ENCODE measurements at regions not wholly inside any gene's neighbourhood (a gene's known extent, or its start where the extent isn't known, plus 50 kb on each side); places are given as distances from the start of the nearest gene placed in this dataset.

DNA sequence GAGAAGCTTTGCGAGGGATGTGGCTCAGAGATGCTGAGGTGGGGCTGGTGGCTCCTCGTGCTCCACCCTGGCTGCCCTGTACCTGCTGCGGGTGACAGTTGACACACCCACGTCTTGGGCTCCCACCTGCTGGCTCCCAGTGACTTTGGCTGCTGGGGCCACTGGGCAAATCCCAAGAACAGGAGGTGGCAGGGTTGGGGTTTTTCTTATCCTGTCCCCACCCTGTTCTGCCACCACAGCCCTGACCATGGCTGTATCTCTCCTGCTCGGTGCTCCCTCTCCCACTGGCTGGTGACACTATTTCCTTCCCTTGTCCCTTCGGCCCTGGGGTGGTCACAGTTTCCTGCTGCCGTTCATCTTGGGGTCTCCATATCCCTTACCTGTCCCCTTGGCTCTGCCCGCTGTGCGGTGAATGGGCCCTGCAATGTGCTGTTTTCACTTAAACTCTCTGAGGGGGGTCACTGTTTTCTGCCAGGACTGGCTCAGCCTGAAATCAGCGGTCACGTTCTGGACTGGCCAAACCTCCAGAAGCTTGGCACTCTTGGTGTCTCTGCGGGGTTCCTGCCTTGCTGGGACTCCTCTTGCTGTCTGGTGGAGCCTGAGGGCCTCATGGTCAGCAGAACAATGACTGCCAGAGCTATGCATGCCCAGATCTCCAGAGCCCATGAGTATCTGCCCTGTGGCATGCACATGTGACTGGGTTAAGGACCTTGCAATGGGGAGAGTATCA lies 144.2 kb downstream of the IRF8 start:
- H3K9me3 ChIP-seq = no peaks in the 10 kb centered on the region
- TF ChIP-seq, protein P1, sequence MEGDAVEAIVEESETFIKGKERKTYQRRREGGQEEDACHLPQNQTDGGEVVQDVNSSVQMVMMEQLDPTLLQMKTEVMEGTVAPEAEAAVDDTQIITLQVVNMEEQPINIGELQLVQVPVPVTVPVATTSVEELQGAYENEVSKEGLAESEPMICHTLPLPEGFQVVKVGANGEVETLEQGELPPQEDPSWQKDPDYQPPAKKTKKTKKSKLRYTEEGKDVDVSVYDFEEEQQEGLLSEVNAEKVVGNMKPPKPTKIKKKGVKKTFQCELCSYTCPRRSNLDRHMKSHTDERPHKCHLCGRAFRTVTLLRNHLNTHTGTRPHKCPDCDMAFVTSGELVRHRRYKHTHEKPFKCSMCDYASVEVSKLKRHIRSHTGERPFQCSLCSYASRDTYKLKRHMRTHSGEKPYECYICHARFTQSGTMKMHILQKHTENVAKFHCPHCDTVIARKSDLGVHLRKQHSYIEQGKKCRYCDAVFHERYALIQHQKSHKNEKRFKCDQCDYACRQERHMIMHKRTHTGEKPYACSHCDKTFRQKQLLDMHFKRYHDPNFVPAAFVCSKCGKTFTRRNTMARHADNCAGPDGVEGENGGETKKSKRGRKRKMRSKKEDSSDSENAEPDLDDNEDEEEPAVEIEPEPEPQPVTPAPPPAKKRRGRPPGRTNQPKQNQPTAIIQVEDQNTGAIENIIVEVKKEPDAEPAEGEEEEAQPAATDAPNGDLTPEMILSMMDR (IDR thresholded peaks at IDR 0.05) = no peak
- no peak for DNase-seq
- 78 to 80% methylated on average over 12 of the region's 12 CpGs for WGBS, 2 donors
- ATAC-seq = no peak
- H3K27ac ChIP-seq = no peak overlapping the region
- H3K36me3 ChIP-seq = no peaks in the 10 kb centered on the region
- H3K27me3 ChIP-seq = peaks cover 0 to 73% (median 58%) of the 10 kb centered on the region in 7 donors
- H3K4me3 ChIP-seq = no peak overlapping the region
- H3K4me1 ChIP-seq = no peaks in the 10 kb centered on the region
- intact Hi-C loops (cut with DNase I) = no loop called here

DNA sequence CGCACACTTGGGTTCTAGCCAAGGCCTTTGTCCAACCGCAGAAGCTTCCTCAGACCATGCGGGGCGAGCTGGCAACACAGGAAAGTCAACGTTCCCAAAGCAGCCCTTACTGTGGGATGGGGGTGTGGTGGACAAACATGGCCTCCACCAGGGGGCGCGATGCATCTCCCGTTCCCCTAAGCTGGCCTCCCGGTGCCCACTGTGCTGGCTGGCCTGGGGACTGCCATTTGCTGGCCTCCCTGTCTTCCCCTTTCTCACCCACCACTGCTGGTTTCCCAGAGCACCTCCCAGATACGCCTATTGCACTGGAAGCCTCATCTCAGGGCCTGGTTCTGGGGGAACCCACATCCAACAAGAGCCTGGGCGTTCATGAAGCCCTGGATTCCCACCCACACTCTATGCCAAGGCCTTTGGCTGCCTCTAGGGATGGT lies 145.3 kb downstream of the IRF8 start:
- DNase-seq (peak in 1 of 2 donors; percentile 46), ATAC-seq (peak in 2 of 8 donors; percentile 31 to 49)
- 31 to 33% methylated on average over 11 of the region's 11 CpGs for WGBS, 2 donors
- TF ChIP-seq, protein P1 (IDR thresholded peaks at IDR 0.05) = peak in 7 of 9 donors; percentile 26 to 55 (median 47)
- intact Hi-C loops (cut with DNase I) = no loop called here
- Histone ChIP-seq H3K27ac (no peak overlapping the region), H3K9me3 (no peaks in the 10 kb centered on the region), H3K27me3 (peaks cover 0 to 76% (median 69%) of the 10 kb centered on the region in 7 donors), H3K36me3 (no peaks in the 10 kb centered on the region), H3K4me1 (no peaks in the 10 kb centered on the region), H3K4me3 (no peak overlapping the region)

DNA sequence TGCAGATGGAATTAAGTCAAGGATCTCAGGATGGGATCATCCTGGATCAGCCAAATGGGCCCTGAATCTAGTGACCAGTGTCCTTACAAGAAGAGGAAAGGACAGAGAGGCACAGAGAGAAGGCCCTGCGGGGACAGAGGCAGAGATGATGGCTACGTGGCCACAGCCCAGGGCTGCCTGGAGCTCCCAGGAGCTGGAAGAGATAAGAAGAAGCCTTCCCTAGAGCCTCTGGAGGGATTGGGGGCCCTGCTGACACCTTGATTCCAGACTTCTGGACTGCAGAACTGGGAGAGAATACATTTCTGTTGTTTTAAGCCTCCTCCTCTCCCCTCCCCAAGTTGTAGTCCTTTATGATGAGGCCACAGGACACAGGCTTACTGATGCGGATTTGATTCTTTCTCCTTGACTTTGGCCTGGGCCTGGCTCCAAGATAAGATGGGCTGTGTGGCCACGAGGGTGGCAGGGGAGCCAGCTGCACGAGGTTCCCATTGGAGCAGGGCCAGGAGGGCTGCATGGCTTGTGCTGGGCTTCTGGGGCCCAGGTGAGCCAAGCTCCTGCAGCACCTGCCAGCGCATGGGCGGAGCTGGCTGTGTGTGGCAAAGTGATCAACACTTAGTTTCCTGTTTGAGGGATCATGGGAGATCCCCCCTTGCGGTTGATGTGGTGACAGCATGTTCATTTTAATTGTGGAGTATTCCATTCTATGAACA lies 146.1 kb downstream of the IRF8 start:
- no peak for DNase-seq

DNA sequence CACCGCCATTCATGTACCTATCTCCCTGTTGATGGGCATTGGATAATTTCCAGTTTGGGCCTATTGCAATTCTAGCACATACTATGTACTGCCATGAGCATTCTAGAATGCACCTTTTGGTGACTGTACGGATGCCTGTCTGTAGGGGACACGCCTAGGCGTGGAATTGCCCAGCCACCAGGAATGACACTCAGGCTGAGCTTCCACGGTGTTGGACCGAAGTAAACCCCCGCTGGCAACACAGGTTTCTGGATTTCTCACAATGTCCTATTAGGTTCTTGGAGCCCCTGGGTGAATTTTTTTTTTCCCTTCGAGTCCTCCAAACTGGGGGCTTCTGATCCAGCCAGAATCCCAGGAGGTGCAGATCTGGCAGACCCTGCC lies 146.6 kb downstream of the IRF8 start:
- no peak for ATAC-seq

More for the DNA sequence above, 146.1 kb downstream of the IRF8 start:
- TF ChIP-seq, protein P1 (IDR thresholded peaks at IDR 0.05) = no peak
- peaks cover 0 to 77% (median 73%) of the 10 kb centered on the region in 7 donors for H3K27me3 ChIP-seq
- intact Hi-C loops (cut with DNase I) = no loop called here
- no peaks in the 10 kb centered on the region for H3K4me1 ChIP-seq
- no peak overlapping the region for H3K27ac ChIP-seq
- H3K36me3 ChIP-seq = no peaks in the 10 kb centered on the region
- 70 to 72% methylated on average over 8 of the region's 8 CpGs for WGBS, 2 donors
- ATAC-seq = no peak
- H3K4me3 ChIP-seq = no peak overlapping the region
- H3K9me3 ChIP-seq = no peaks in the 10 kb centered on the region

More for the DNA sequence above, 146.6 kb downstream of the IRF8 start:
- WGBS, 2 donors = 81 to 89% methylated on average over 8 of the region's 8 CpGs
- Histone ChIP-seq H3K27me3 (peaks cover 0 to 82% (median 78%) of the 10 kb centered on the region in 7 donors), H3K36me3 (no peaks in the 10 kb centered on the region), H3K4me3 (no peak overlapping the region), H3K27ac (no peak overlapping the region), H3K9me3 (no peaks in the 10 kb centered on the region), H3K4me1 (peaks cover 0 to 2% (median 0%) of the 10 kb centered on the region in 9 donors)
- DNase-seq = no peak
- TF ChIP-seq, protein P1 (IDR thresholded peaks at IDR 0.05) = no peak
- intact Hi-C loops (cut with DNase I) = no loop called here

Data from heart right ventricle (tissue), 16 donors.